Small intestine (tissue), 7 donors: ENCODE measurements at regions not wholly inside any gene's neighbourhood (a gene's known extent, or its start where the extent isn't known, plus 50 kb on each side); places are given as distances from the start of the nearest gene placed in this dataset.

Experiments
- DNase-seq, 2 donors: peaks; one replicate each; pipeline versions ENCODE4 v3.0.0 to v3.0.0-alpha.2; 2013
- FAIRE-seq: peaks from 2 replicates; lab custom pipeline; 2012; peaks lifted over from hg19 to GRCh38; lab: Jason Lieb, UNC
- H3K27ac ChIP-seq, 3 donors: one replicate each; pipeline ENCODE4 v1.5.1; 2013; ENCODE audit warnings: low read length in 2 of 3, mild to moderate bottlenecking in 2 of 3, control low read depth in 1 of 3, inconsistent platforms in 1 of 3, low read depth in 1 of 3, moderate library complexity in 1 of 3
- H3K27me3 ChIP-seq, 3 donors: one replicate each; pipeline ENCODE4 v1.6.1; 2013; ENCODE audit warnings: low read length in 3 of 3, inconsistent platforms in 1 of 3; ENCODE audit not compliant: control insufficient read depth in 3 of 3, insufficient read depth in 3 of 3
- H3K36me3 ChIP-seq, 3 donors: one replicate each; pipeline ENCODE4 v1.6.1; 2013; ENCODE audit warnings: low read length in 3 of 3, inconsistent platforms in 1 of 3, low read depth in 1 of 3, mild to moderate bottlenecking in 1 of 3, moderate library complexity in 1 of 3; ENCODE audit not compliant: control insufficient read depth in 3 of 3, insufficient read depth in 2 of 3
- H3K4me1 ChIP-seq, 3 donors: one replicate each; pipeline ENCODE4 v1.6.1; 2013; ENCODE audit warnings: low read length in 2 of 3, inconsistent platforms in 1 of 3, low read depth in 1 of 3, mild to moderate bottlenecking in 1 of 3, moderate library complexity in 1 of 3; ENCODE audit not compliant: control insufficient read depth in 3 of 3, insufficient read depth in 2 of 3
- H3K4me3 ChIP-seq, 3 donors: one replicate each; pipeline ENCODE4 v1.5.1; 2013; ENCODE audit warnings: low read length in 3 of 3, control low read depth in 1 of 3, inconsistent platforms in 1 of 3, low read depth in 1 of 3, mild to moderate bottlenecking in 1 of 3, moderate library complexity in 1 of 3
- H3K9me3 ChIP-seq, 2 donors: one replicate each; pipeline ENCODE4 v1.6.1; 2013; ENCODE audit warnings: low read depth in 1 of 2, low read length in 1 of 2; ENCODE audit not compliant: control insufficient read depth in 2 of 2, insufficient read depth in 1 of 2
- WGBS, 3 donors: extraction: QIAGEN DNeasy Blood & Tissue Kit; methylation state at CpG; one replicate each; pipeline ENCODE4 v1.1.7; 2013; 5-methylcytosine and 5-hydroxymethylcytosine counted together
- donor health status: healthy with polysubstance abuse.
- donor health status: control.
- donor health status: control.
- donor health status: Bipolar disorder and iron deficiency.
- donor health status: healthy.

DNA sequence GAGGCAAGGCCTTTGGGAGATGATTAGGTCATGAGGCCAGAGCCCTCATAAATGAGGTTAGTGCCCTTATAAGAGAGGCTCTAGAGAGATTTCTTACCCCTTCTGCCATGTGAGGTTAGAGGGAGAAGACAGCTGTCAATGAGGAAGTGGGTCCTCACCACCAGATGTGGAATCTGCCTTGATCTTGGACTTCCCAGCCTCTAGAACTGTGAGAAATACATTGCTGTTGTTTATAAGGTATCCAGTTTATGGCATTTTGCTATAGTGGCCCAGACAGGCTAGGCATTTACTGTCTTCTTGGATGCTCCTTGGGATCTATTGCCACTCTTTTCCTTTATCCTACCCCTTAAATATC is 57.1 kb upstream of the CITED2 start:
- Histone ChIP-seq H3K4me1 (peaks cover 0 to 6% (median 0%) of the 10 kb centered on the region in 3 donors), H3K27ac (no peak overlapping the region), H3K27me3 (no peaks in the 10 kb centered on the region), H3K9me3 (peaks cover 0 to 7% of the 10 kb centered on the region in 2 donors), H3K36me3 (no peaks in the 10 kb centered on the region), H3K4me3 (no peak overlapping the region)
- no peak for DNase-seq
- FAIRE-seq = no peak

DNA sequence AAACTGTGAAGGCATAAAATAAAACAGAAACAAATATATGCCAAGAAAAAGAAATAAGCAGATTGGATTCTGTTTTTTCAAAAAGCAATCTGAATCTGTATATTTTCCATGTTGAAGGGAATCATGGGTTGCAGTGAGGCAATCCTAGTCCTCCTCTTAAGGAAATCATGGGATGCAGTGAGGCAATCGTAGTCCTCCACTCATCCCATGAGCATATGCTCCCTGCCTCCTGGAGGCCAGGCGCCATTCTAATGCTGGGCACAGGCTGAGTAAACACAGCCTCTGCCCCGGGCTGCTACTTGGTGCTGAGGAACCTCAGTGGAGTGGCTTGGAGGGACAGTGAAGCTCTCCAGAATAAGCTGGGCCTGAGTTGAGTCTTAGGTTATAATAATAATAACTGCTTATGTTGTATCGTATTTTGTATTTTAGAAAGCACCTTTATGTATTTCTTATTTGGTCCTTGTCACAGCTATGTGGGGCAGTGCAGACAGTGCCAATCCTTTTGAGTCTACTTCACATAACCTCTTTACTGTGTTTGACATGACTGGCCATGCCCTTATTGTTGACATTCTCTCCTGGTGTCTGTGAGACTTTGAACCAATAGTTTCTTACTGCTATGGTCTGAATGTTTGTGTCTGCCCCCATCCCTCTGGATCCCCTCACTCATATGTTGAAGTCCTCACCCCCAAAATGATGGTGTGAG is 56.6 kb upstream of the CITED2 start:
- no peak for FAIRE-seq
- peaks cover 0 to 7% of the 10 kb centered on the region in 2 donors for H3K9me3 ChIP-seq

GRCh38 chr6:139429580-139430145 is 55.2 kb upstream of the CITED2 start:
- Histone ChIP-seq H3K4me1 (peaks cover 0 to 6% (median 0%) of the 10 kb centered on the region in 3 donors), H3K27ac (no peak overlapping the region), H3K27me3 (no peaks in the 10 kb centered on the region), H3K36me3 (no peaks in the 10 kb centered on the region), H3K9me3 (peaks cover 0 to 7% of the 10 kb centered on the region in 2 donors), H3K4me3 (no peak overlapping the region)
- no peak for FAIRE-seq
- DNase-seq = no peak
- WGBS, 3 donors = 89 to 95% (median 94%) methylated on average over 7 of the region's 7 CpGs

More for the DNA sequence above, 56.6 kb upstream of the CITED2 start:
- WGBS, 3 donors = 86 to 93% (median 91%) methylated on average over 4 of the region's 4 CpGs
- Histone ChIP-seq H3K4me1 (peaks cover 0 to 6% (median 0%) of the 10 kb centered on the region in 3 donors), H3K4me3 (no peak overlapping the region), H3K27ac (no peak overlapping the region), H3K36me3 (no peaks in the 10 kb centered on the region), H3K27me3 (no peaks in the 10 kb centered on the region)
- no peak for DNase-seq

DNA sequence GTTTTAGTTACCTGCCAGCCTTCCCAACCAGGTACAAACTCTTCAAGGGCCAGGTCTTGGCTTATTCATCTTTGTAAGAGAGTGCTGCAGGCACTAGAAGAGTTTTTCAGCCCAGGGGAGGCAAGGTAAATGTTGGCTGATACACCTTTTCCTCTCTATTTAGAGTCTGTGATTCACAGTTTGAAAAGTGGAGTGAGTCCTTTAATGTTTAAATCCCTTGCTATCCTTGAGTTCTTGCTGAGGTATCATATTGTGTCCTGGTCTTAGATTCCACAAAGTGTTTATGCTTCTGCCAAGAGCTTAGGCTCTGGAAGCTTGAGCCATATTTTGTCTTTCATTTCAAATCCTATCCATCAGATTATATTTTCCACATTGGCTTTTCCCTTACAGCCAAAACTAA is 52.8 kb upstream of the CITED2 start:
- Histone ChIP-seq H3K4me1 (no peaks in the 10 kb centered on the region), H3K27me3 (no peaks in the 10 kb centered on the region), H3K27ac (no peak overlapping the region), H3K9me3 (peaks cover 0 to 7% of the 10 kb centered on the region in 2 donors), H3K4me3 (no peak overlapping the region), H3K36me3 (no peaks in the 10 kb centered on the region)
- DNase-seq (no peak), FAIRE-seq (no peak)

DNA sequence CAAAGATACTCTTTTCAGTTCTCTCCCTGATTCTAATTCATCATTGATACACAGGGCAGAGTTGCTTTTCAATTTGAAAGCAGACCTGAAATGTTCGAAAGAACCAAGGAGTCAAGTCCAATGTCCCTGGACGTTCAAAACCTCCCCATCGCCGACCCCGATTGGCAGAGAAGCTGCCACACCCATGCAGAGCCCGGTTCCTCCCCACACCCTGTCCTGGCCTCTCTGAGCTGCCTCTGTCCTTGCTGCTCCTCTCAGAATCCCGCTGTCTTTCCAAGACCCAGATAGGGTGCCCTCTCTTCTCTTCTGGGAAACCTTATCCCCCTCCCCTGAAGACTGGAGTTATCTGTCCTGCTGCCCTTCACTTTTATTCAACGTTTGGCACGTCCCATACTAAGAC is 52.3 kb upstream of the CITED2 start:
- no peaks in the 10 kb centered on the region for H3K4me1 ChIP-seq
- peak in 1 of 2 donors; percentile 15 for DNase-seq
- H3K9me3 ChIP-seq = peaks cover 0 to 6% of the 10 kb centered on the region in 2 donors
- no peak overlapping the region for H3K27ac ChIP-seq
- FAIRE-seq = no peak
- WGBS, 3 donors = 51 to 76% (median 66%) methylated on average over 9 of the region's 9 CpGs
- H3K27me3 ChIP-seq = no peaks in the 10 kb centered on the region
- H3K36me3 ChIP-seq = no peaks in the 10 kb centered on the region
- H3K4me3 ChIP-seq = no peak overlapping the region

DNA sequence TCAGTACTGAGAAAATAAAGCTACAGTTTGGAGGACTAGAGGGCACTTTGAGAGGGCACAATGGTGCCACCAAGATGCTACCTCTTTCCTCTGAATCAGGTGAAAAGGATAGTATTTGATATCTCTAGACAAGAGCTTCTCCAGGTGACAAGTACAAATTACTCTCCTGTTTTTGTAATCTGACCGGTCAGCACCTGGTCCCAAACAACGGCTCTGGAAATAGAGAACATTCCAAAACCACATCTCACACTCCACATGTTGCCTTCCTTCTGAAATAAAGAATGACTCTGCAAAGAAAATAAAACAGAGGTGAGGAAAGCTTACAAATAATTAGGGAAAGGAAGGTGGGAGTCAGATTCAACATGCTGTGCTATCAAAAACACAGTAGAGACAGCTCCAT is 51.3 kb upstream of the CITED2 start:
- WGBS, 3 donors = 77 to 79% (median 78%) methylated on average over 2 of the region's 2 CpGs

DNA sequence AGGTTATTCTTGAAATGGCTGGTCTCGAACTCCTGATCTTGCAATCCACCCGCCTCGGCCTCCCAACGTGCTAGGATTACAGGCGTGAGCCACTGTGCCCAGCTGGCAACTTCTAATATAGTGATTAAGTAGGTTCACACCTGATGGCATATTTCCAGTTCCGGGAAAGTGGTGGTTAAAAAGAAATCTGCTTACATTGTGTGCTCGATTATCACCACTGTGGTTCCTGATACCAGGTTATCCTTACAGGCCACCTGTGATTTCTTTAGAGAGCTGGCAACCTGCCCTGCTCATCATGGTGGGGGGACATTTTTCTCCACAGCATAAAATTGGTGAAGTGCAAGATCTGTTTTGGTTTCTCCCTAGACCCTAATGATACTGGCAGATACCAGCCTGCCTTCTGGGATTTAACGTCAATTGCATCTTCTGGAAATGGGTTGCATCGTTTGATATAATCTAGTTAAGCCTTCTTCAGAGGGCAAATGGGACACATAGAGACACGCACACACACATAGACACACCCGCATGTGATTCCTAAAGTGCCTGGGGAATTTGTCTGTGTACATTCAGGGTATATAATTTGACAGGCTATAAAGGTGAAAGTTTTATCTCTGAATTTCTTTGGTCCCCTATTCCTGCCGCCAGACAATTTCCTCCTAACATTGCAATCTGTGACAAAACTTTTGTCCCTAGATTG is 49.7 kb upstream of the CITED2 start:
- H3K9me3 ChIP-seq = no peaks in the 10 kb centered on the region
- DNase-seq (peak in 1 of 2 donors; percentile 21), FAIRE-seq (no peak)
- H3K27ac ChIP-seq = no peak overlapping the region
- H3K4me1 ChIP-seq = no peaks in the 10 kb centered on the region
- H3K27me3 ChIP-seq = no peaks in the 10 kb centered on the region
- no peaks in the 10 kb centered on the region for H3K36me3 ChIP-seq
- WGBS, 3 donors = 35 to 77% (median 63%) methylated on average over 12 of the region's 12 CpGs
- H3K4me3 ChIP-seq = no peak overlapping the region

More for the DNA sequence above, 51.3 kb upstream of the CITED2 start:
- Histone ChIP-seq H3K27ac (no peak overlapping the region), H3K4me1 (no peaks in the 10 kb centered on the region), H3K4me3 (no peak overlapping the region), H3K27me3 (no peaks in the 10 kb centered on the region), H3K9me3 (no peaks in the 10 kb centered on the region), H3K36me3 (no peaks in the 10 kb centered on the region)
- FAIRE-seq (no peak), DNase-seq (no peak)
